Ishikawa (cell line): ENCODE measurements at regions not wholly inside any gene's neighbourhood (a gene's known extent, or its start where the extent isn't known, plus 50 kb on each side); places are given as distances from the start of the nearest gene placed in this dataset.

Experiments used
- CEBPB ChIP-seq: IDR thresholded peaks from 2 replicates; pipeline ENCODE4 v1.6.1; 2012
- CREB1 ChIP-seq: IDR thresholded peaks from 2 replicates; pipeline ENCODE4 v1.6.1; 2012; ENCODE audit warnings: low read depth
- EGR1 ChIP-seq: IDR thresholded peaks from 2 replicates; pipeline ENCODE4 v1.6.1; 2012
- EP300 ChIP-seq: IDR thresholded peaks from 2 replicates; pipeline ENCODE4 v1.6.1; 2012; ENCODE audit warnings: borderline replicate concordance
- FOXM1 ChIP-seq: IDR thresholded peaks from 2 replicates; pipeline ENCODE4 v1.6.1; 2012; ENCODE audit warnings: low read depth, borderline replicate concordance
- MAX ChIP-seq: IDR thresholded peaks from 2 replicates; pipeline ENCODE4 v1.6.1; 2012
- NFIC ChIP-seq: IDR thresholded peaks from 2 replicates; pipeline ENCODE4 v1.6.1; 2012
- RAD21 ChIP-seq: IDR thresholded peaks from 2 replicates; pipeline ENCODE4 v1.6.1; 2012; ENCODE audit warnings: low read depth
- REST ChIP-seq: IDR thresholded peaks from 2 replicates; pipeline ENCODE4 v1.6.1; 2012; ENCODE audit warnings: low read depth, mild to moderate bottlenecking
- TAF1 ChIP-seq: IDR thresholded peaks from 2 replicates; pipeline ENCODE4 v1.6.1; 2012; ENCODE audit warnings: low read depth, mild to moderate bottlenecking
- TCF12 ChIP-seq: IDR thresholded peaks from 2 replicates; pipeline ENCODE4 v1.6.1; 2012; ENCODE audit warnings: low read depth
- TEAD4 ChIP-seq: IDR thresholded peaks from 2 replicates; pipeline ENCODE4 v1.6.1; 2012
- USF1 ChIP-seq: IDR thresholded peaks from 2 replicates; pipeline ENCODE4 v1.6.1; 2012
- YY1 ChIP-seq: IDR thresholded peaks from 2 replicates; pipeline ENCODE4 v1.6.1; 2012; ENCODE audit warnings: low read depth
- ZBTB7A ChIP-seq: IDR thresholded peaks from 2 replicates; pipeline ENCODE4 v1.6.1; 2012; ENCODE audit warnings: low read depth

- no peak for TF ChIP-seq CREB1
- TF ChIP-seq YY1, result no peak
- TF ChIP-seq RAD21, result no peak
- no peak for TF ChIP-seq TAF1
- TF ChIP-seq FOXM1, result no peak
- TF ChIP-seq TCF12, result no peak
- TF ChIP-seq EP300, result no peak
These were observed 216.7 kb upstream of the ZC3H12A start for GRCh38 chr1:37257646-37258045.

DNA sequence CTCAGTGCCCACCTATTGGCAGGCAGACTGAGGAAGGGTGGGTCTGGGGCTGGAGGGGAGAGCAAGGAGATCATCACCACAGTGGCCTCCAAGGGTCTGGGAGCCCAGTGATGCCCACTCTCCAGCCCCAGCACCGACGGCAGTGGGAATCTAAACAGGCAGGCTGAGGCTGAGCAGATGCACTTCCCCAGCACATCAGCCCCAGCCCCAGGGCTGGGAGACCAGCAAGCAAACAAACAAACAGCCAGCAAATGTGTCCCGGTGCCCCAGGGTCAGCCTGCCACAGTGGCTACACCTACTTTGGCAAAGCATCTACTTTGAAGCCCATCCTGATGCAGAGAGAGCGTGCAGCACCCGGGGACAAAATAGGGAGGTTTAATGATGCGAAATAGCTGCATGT is 216.3 kb upstream of the ZC3H12A start:
- TF ChIP-seq MAX, result no peak

- TF ChIP-seq USF1, result no peak
- no peak for TF ChIP-seq CREB1
These were observed 215.4 kb upstream of the ZC3H12A start for GRCh38 chr1:37259019-37259418.

DNA sequence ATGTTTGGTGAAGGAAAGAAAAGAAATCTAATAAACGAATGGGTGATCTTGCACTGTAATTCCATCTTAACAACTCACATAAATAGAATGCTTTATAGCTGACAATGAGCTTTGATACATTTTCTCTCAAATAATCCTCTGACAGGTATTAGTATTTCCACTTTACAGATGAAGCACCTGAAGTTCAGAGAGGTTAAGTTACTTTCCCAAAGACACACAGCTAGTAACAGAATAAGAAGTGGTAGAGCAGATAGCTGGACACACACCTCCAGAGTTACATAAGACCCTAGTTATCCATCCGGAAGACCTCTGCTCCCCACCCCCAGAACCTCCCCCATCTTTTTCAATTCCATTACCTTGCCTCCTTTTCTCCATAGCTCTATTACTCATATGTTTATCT is 213.3 kb upstream of the ZC3H12A start:
- no peak for TF ChIP-seq EGR1
- TF ChIP-seq NFIC, result no peak
- TF ChIP-seq USF1, result no peak
- TF ChIP-seq CREB1, result no peak
- TF ChIP-seq YY1, result no peak
- TF ChIP-seq REST, result no peak
- TF ChIP-seq FOXM1, result no peak
- TF ChIP-seq RAD21, result no peak
- no peak for TF ChIP-seq EP300
- TF ChIP-seq TEAD4, result no peak
- no peak for TF ChIP-seq TAF1
- no peak for TF ChIP-seq MAX
- no peak for TF ChIP-seq CEBPB
- no peak for TF ChIP-seq TCF12

- no peak for TF ChIP-seq ZBTB7A
- no peak for TF ChIP-seq FOXM1
- TF ChIP-seq USF1, result 0 out of 2 replicates have a peak, but pooled peaks have one; percentile 27
- TF ChIP-seq TEAD4, result no peak
- no peak for TF ChIP-seq REST
- no peak for TF ChIP-seq RAD21
These were observed 211.8 kb upstream of the ZC3H12A start for GRCh38 chr1:37262439-37263170.

DNA sequence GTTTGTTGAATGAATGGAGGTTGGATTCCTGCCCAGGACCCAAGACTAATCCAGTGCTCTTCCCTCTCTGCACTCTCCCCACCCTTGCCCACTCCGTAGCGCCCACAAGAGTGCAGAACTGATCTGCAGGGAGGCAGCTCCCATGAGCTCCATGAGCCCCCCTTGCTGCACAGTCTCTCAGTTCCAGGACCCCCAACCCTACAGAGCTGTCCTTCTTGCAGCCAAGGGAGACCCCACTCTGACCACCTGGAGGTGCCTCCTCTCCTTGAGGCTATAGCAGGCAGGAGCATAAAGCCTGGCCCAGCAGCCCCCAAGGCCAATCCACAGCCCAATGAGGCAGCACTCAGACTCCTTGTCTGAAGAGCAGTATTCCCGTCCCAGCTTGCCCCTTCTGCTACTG is 209.2 kb upstream of the ZC3H12A start:
- TF ChIP-seq EP300 (no peak), TAF1 (no peak), ZBTB7A (no peak), MAX (no peak), CEBPB (no peak), CREB1 (no peak), REST (no peak), RAD21 (no peak), TEAD4 (no peak), FOXM1 (no peak), TCF12 (no peak), YY1 (no peak), EGR1 (no peak), USF1 (no peak), NFIC (no peak)
